Lung (tissue), 11 donors: ENCODE measurements at regions not wholly inside any gene's neighbourhood (a gene's known extent, or its start where the extent isn't known, plus 50 kb on each side); places are given as distances from the start of the nearest gene placed in this dataset.

Experiments used
- ATAC-seq: fragments of 200-7000 bp; cut with Tn5 transposase; one replicate; pipeline ENCODE4 v1.9.1; 2020; ENCODE audit warnings: moderate number of reproducible peaks; ENCODE audit not compliant: insufficient read depth, low FRiP score
- DNase-seq, 3 donors: peaks; one replicate each; pipeline ENCODE4 v3.0.0-alpha.2; 2013 to 2017
- H3K27ac ChIP-seq, 2 donors: one replicate each; pipeline ENCODE4 v1.5.1; 2013; ENCODE audit warnings: mild to moderate bottlenecking in 2 of 2, moderate library complexity in 2 of 2, control low read depth in 1 of 2, inconsistent platforms in 1 of 2, low read depth in 1 of 2, low read length in 1 of 2
- H3K27me3 ChIP-seq, 3 donors: one replicate each; pipeline ENCODE4 v1.5.1; 2013; ENCODE audit warnings: low read length in 2 of 3; ENCODE audit not compliant: control insufficient read depth in 3 of 3, insufficient read depth in 3 of 3
- H3K36me3 ChIP-seq, 4 donors: one replicate each; pipeline ENCODE4 v1.5.1; 2013; ENCODE audit warnings: low read length in 4 of 4, mild to moderate bottlenecking in 1 of 4, moderate library complexity in 1 of 4; ENCODE audit not compliant: control insufficient read depth in 4 of 4, insufficient read depth in 4 of 4
- H3K4me1 ChIP-seq, 5 donors: one replicate each; pipeline ENCODE4 v1.5.1; 2013; ENCODE audit warnings: low read length in 5 of 5, mild to moderate bottlenecking in 2 of 5, moderate library complexity in 1 of 5; ENCODE audit not compliant: control insufficient read depth in 5 of 5, insufficient read depth in 5 of 5
- H3K4me3 ChIP-seq: one replicate; pipeline ENCODE4 v1.5.1; 2013; ENCODE audit warnings: mild to moderate bottlenecking, control low read depth, moderate library complexity
- H3K9ac ChIP-seq, 2 donors: one replicate each; pipeline ENCODE4 v1.5.1; 2013; ENCODE audit warnings: low read length in 2 of 2, control low read depth in 1 of 2; ENCODE audit not compliant: insufficient read depth in 1 of 2
- H3K9me3 ChIP-seq, 4 donors: one replicate each; pipeline ENCODE4 v1.5.1; 2013; ENCODE audit warnings: low read length in 3 of 4, mild to moderate bottlenecking in 1 of 4, moderate library complexity in 1 of 4; ENCODE audit not compliant: control insufficient read depth in 4 of 4, insufficient read depth in 3 of 4
- CTCF ChIP-seq: IDR thresholded peaks from 2 replicates; pipeline ENCODE4 v1.5.1; 2012; ENCODE audit warnings: mild to moderate bottlenecking; ENCODE audit errors: control extremely low read depth, extremely low read depth
- WGBS, 2 donors: extraction: QIAGEN DNeasy Blood & Tissue Kit; methylation state at CpG; one replicate each; pipeline ENCODE4 v1.1.7; 2013; 5-methylcytosine and 5-hydroxymethylcytosine counted together
- donor health status: control.
- donor health status: control.
- donor health status: Bipolar disorder and iron deficiency.
- donor health status: healthy.
- donor health status: DM: yes; HTN: yes; CAD: no.

- TF ChIP-seq CTCF, result no peak
- ATAC-seq, result no peak
- H3K9me3 ChIP-seq, result no peaks in the 10 kb centered on the region
- no peaks in the 10 kb centered on the region for H3K27me3 ChIP-seq
- no peak overlapping the region for H3K27ac ChIP-seq
- no peaks in the 10 kb centered on the region for H3K36me3 ChIP-seq
- H3K4me3 ChIP-seq, result no peak overlapping the region
- H3K4me1 ChIP-seq, result no peaks in the 10 kb centered on the region
- no peak for DNase-seq
- H3K9ac ChIP-seq, result no peak overlapping the region
Measured at GRCh38 chr5:53389093-53389492, 91.3 kb upstream of the FST start.

- no peak for TF ChIP-seq CTCF
- no peak for DNase-seq
- WGBS, 2 donors, result 75 to 83% methylated on average over 2 of the region's 2 CpGs
- Histone ChIP-seq H3K4me1 (no peaks in the 10 kb centered on the region), H3K9me3 (no peaks in the 10 kb centered on the region), H3K9ac (no peak overlapping the region), H3K4me3 (no peak overlapping the region), H3K27ac (no peak overlapping the region), H3K27me3 (no peaks in the 10 kb centered on the region), H3K36me3 (no peaks in the 10 kb centered on the region)
- no peak for ATAC-seq
Measured at GRCh38 chr5:53392073-53392472, 88.4 kb upstream of the FST start.

GRCh38 chr5:53394808-53395207 is 85.6 kb upstream of the FST start:
- DNase-seq (no peak), ATAC-seq (no peak)
- Histone ChIP-seq H3K9ac (no peak overlapping the region), H3K9me3 (no peaks in the 10 kb centered on the region), H3K27ac (no peak overlapping the region), H3K27me3 (no peaks in the 10 kb centered on the region), H3K36me3 (no peaks in the 10 kb centered on the region), H3K4me3 (no peak overlapping the region), H3K4me1 (no peaks in the 10 kb centered on the region)
- TF ChIP-seq CTCF, result no peak

- Histone ChIP-seq H3K27ac (no peak overlapping the region), H3K9me3 (no peaks in the 10 kb centered on the region), H3K9ac (no peak overlapping the region), H3K27me3 (no peaks in the 10 kb centered on the region), H3K4me3 (no peak overlapping the region), H3K36me3 (no peaks in the 10 kb centered on the region), H3K4me1 (no peaks in the 10 kb centered on the region)
- ATAC-seq (no peak), DNase-seq (no peak)
- TF ChIP-seq CTCF, result no peak
- 80 to 82% methylated on average over 5 of the region's 5 CpGs for WGBS, 2 donors
Measured at GRCh38 chr5:53397141-53397757, 83.2 kb upstream of the FST start.
